ENCODE measurements at regions not wholly inside any gene's neighbourhood (a gene's known extent, or its start where the extent isn't known, plus 50 kb on each side); places are given as distances from the start of the nearest gene placed in this dataset.

GRCh38 chr1:221515496-221515895 lies 226.4 kb downstream of the DUSP10 start:
- Mint-ChIP-seq H3K27me3 (no peaks in the 10 kb centered on the region), H3K9me3 (no peaks in the 10 kb centered on the region), H3K4me1 (ENCODE audit: unreplicated experiment) (peaks cover 14% of the 10 kb centered on the region), H3K27ac (no peak overlapping the region), H3K36me3 (no peaks in the 10 kb centered on the region), H3K4me3 (no peak overlapping the region)
- TF ChIP-seq, protein P1, sequence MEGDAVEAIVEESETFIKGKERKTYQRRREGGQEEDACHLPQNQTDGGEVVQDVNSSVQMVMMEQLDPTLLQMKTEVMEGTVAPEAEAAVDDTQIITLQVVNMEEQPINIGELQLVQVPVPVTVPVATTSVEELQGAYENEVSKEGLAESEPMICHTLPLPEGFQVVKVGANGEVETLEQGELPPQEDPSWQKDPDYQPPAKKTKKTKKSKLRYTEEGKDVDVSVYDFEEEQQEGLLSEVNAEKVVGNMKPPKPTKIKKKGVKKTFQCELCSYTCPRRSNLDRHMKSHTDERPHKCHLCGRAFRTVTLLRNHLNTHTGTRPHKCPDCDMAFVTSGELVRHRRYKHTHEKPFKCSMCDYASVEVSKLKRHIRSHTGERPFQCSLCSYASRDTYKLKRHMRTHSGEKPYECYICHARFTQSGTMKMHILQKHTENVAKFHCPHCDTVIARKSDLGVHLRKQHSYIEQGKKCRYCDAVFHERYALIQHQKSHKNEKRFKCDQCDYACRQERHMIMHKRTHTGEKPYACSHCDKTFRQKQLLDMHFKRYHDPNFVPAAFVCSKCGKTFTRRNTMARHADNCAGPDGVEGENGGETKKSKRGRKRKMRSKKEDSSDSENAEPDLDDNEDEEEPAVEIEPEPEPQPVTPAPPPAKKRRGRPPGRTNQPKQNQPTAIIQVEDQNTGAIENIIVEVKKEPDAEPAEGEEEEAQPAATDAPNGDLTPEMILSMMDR (conservative IDR thresholded peaks at IDR 0.05), result no peak
- DNase-seq (ENCODE audit: extremely low spot score, unreplicated experiment), result no peak

GRCh38 chr1:221517961-221518360 lies 223.9 kb downstream of the DUSP10 start:
- Mint-ChIP-seq H3K9me3 (no peaks in the 10 kb centered on the region), H3K4me3 (no peak overlapping the region), H3K27ac (no peak overlapping the region), H3K36me3 (no peaks in the 10 kb centered on the region), H3K4me1 (ENCODE audit: unreplicated experiment) (no peaks in the 10 kb centered on the region), H3K27me3 (no peaks in the 10 kb centered on the region)
- TF ChIP-seq, protein P1 (conservative IDR thresholded peaks at IDR 0.05), result no peak
- DNase-seq (ENCODE audit: extremely low spot score, unreplicated experiment), result no peak

DNA sequence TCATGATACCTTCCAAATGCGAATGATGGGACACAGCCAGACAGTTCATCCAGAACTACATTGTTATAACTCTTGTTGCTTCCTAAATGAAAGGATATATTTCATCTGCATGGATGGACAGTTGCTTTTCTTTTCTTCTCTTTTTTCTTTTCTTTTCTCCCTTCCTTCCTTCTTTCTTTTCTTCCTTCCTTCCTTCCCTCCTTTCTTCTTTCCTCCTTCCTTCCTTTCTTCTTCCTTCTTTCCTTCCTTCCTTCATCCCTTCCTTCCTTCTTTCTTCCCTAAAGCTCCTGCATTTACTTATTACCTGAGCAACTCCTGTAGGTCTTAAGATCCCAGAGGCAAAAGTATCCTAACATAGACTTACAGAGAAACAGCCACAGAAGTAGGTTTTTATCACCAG lies 221.6 kb downstream of the DUSP10 start:
- Mint-ChIP-seq H3K4me3 (no peak overlapping the region), H3K27me3 (no peaks in the 10 kb centered on the region), H3K27ac (no peak overlapping the region), H3K9me3 (no peaks in the 10 kb centered on the region), H3K36me3 (no peaks in the 10 kb centered on the region), H3K4me1 (ENCODE audit: unreplicated experiment) (no peaks in the 10 kb centered on the region)
- DNase-seq (ENCODE audit: extremely low spot score, unreplicated experiment), result no peak
- TF ChIP-seq, protein P1 (conservative IDR thresholded peaks at IDR 0.05), result no peak

DNA sequence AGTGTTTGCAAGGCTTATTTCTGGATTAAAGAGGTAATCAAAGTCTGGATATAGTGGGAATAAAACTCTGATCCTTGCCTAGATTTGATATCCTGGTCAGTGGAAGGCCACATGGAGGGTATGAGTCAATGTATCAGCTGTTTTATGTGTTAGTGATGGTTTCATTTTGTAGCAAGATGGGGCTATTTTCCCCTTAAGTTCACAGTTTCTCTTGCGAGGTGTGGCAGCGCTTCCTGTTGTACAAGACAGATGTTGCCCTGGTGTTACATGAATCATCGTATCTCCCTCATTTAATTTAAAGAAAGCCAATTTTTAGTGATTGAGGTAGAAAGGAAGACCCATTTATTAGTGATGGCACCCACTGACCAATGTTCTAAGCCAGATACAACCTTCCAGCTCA lies 220.2 kb downstream of the DUSP10 start:
- TF ChIP-seq, protein P1 (conservative IDR thresholded peaks at IDR 0.05), result no peak
- H3K27me3 Mint-ChIP-seq, result no peaks in the 10 kb centered on the region
- H3K36me3 Mint-ChIP-seq, result no peaks in the 10 kb centered on the region
- H3K9me3 Mint-ChIP-seq, result no peaks in the 10 kb centered on the region
- H3K4me1 Mint-ChIP-seq (ENCODE audit: unreplicated experiment), result no peaks in the 10 kb centered on the region
- H3K4me3 Mint-ChIP-seq, result no peak overlapping the region
- no peak overlapping the region for H3K27ac Mint-ChIP-seq
- DNase-seq (ENCODE audit: extremely low spot score, unreplicated experiment), result no peak

- Mint-ChIP-seq H3K27ac (no peak overlapping the region), H3K9me3 (no peaks in the 10 kb centered on the region), H3K36me3 (no peaks in the 10 kb centered on the region), H3K4me3 (no peak overlapping the region), H3K27me3 (no peaks in the 10 kb centered on the region), H3K4me1 (ENCODE audit: unreplicated experiment) (no peaks in the 10 kb centered on the region)
- no peak for DNase-seq (ENCODE audit: extremely low spot score, unreplicated experiment)
- TF ChIP-seq, protein P1 (conservative IDR thresholded peaks at IDR 0.05), result no peak
Measured at GRCh38 chr1:221522529-221522940, 219.4 kb downstream of the DUSP10 start.

GRCh38 chr1:221525749-221526148 lies 216.1 kb downstream of the DUSP10 start:
- no peak for DNase-seq (ENCODE audit: extremely low spot score, unreplicated experiment)
- TF ChIP-seq, protein P1 (conservative IDR thresholded peaks at IDR 0.05), result no peak
- Mint-ChIP-seq H3K36me3 (no peaks in the 10 kb centered on the region), H3K27me3 (peaks cover 5% of the 10 kb centered on the region), H3K27ac (no peak overlapping the region), H3K9me3 (no peaks in the 10 kb centered on the region), H3K4me3 (no peak overlapping the region), H3K4me1 (ENCODE audit: unreplicated experiment) (no peaks in the 10 kb centered on the region)

Data from type B pancreatic cell (in vitro differentiated cells).